22Rv1 (cell line): ENCODE measurements at regions not wholly inside any gene's neighbourhood (a gene's known extent, or its start where the extent isn't known, plus 50 kb on each side); places are given as distances from the start of the nearest gene placed in this dataset.

ENCODE experiments used
- CTCF ChIP-seq: fragments of 450-650 bp; IDR thresholded peaks from 2 replicates; pipeline ENCODE4 v1.5.1; 2017; ENCODE audit warnings: mild to moderate bottlenecking
- ZFX ChIP-seq: fragments of 450-650 bp; IDR thresholded peaks from 2 replicates; pipeline ENCODE4 v1.6.1; 2017; ENCODE audit warnings: antibody characterized with exemption, borderline replicate concordance

GRCh38 chrX:27882695-27883094, 74.9 kb downstream of the MAGEB10 start:
- TF ChIP-seq CTCF (no peak), ZFX (no peak)
